MCF 10A (cell line): ENCODE measurements at regions not wholly inside any gene's neighbourhood (a gene's known extent, or its start where the extent isn't known, plus 50 kb on each side); places are given as distances from the start of the nearest gene placed in this dataset.
A peak's percentile ranks its signal among the peaks of the same experiment; 100 is the strongest.
"Not testable (repeated sequence)": the region's sequence is repeated elsewhere in the genome, so short reads cannot be mapped to it uniquely, and the experiment has no call there.

Experiments used
- BruUV-seq: library from RNA; stranded (reverse); fragments of 400-500 nt; replicated peaks from 2 replicates; lab custom pipeline; 2021; lab: Mats Ljungman, UMichigan
- CTCF ChIA-PET: fragments of 300-600 bp; sonication (Branson Sonifier 250); formaldehyde crosslinking; extraction: SDS; loops from one replicate; lab custom pipeline; 2021; ENCODE audit warnings: antibody characterized with exemption, inconsistent platforms; lab: Yijun Ruan, JAX
- POLR2A ChIA-PET: fragments of 300-600, 350-650 bp; sonication (Branson Sonifier 250); formaldehyde crosslinking; extraction: SDS; loops from one replicate; lab custom pipeline; 2020; ENCODE audit warnings: antibody characterized with exemption, inconsistent platforms; lab: Yijun Ruan, JAX
- DNase-seq: peaks from one replicate; pipeline ENCODE4 v3.0.0-alpha.2; 2018; ENCODE audit not compliant: unreplicated experiment
- H3K27ac Mint-ChIP-seq: one replicate; pipeline ENCODE4 v1.8.0; 2022; ENCODE audit warnings: mild to moderate bottlenecking, low read depth, mixed read lengths; ENCODE audit not compliant: unreplicated experiment
- H3K27me3 Mint-ChIP-seq: one replicate; pipeline ENCODE4 v1.8.0; 2022; ENCODE audit warnings: mixed read lengths; ENCODE audit not compliant: insufficient read depth, unreplicated experiment
- H3K36me3 Mint-ChIP-seq: one replicate; pipeline ENCODE4 v1.8.0; 2022; ENCODE audit warnings: mild to moderate bottlenecking, moderate library complexity, mixed read lengths; ENCODE audit not compliant: insufficient read depth, unreplicated experiment
- H3K4me1 Mint-ChIP-seq: one replicate; pipeline ENCODE4 v1.8.0; 2022; ENCODE audit warnings: mixed read lengths; ENCODE audit not compliant: insufficient read depth, unreplicated experiment
- H3K4me3 Mint-ChIP-seq: one replicate; pipeline ENCODE4 v1.8.0; 2022; ENCODE audit warnings: mild to moderate bottlenecking, moderate library complexity, mixed read lengths; ENCODE audit not compliant: unreplicated experiment
- H3K9me3 Mint-ChIP-seq: one replicate; pipeline ENCODE4 v1.8.0; 2022; ENCODE audit warnings: mixed read lengths; ENCODE audit not compliant: unreplicated experiment
- CTCF ChIP-seq: fragments of 200-600 bp; IDR thresholded peaks from one replicate; pipeline ENCODE4 v1.8.0; 2022; ENCODE audit warnings: antibody characterized with exemption, mild to moderate bottlenecking; ENCODE audit not compliant: unreplicated experiment
- intact Hi-C: fragments of 100-400 bp; cut with micrococcal nuclease; formaldehyde crosslinking; loops from 2 replicates; pipeline ENCODE4 v1.14.1; 2022

- no peaks in the 10 kb centered on the region for H3K27me3 Mint-ChIP-seq
- no peak for TF ChIP-seq CTCF
- H3K27ac Mint-ChIP-seq = no peak overlapping the region
- no peaks in the 10 kb centered on the region for H3K9me3 Mint-ChIP-seq
- peaks cover 9% of the 10 kb centered on the region for H3K4me1 Mint-ChIP-seq
- no peaks in the 10 kb centered on the region for H3K36me3 Mint-ChIP-seq
- POLR2A ChIA-PET = interaction anchor here (0.6 kb wide), 1 partner anchor 262 kb away, joined by 4 read pairs; no protein-coding TSS in a partner anchor
- no peak for DNase-seq
- BruUV-seq = no TSS peak
- CTCF ChIA-PET = interaction anchor here (1.1 kb wide), 1 partner anchor 76 kb away, joined by 4 read pairs; no protein-coding TSS in a partner anchor
- intact Hi-C loops = no loop called here
- no peak overlapping the region for H3K4me3 Mint-ChIP-seq
These were observed 123.1 kb downstream of the PLCE1 start for GRCh38 chr10:94116848-94117247.

- Mint-ChIP-seq H3K4me1 (peaks cover 11% of the 10 kb centered on the region), H3K9me3 (no peaks in the 10 kb centered on the region), H3K4me3 (no peak overlapping the region), H3K36me3 (no peaks in the 10 kb centered on the region), H3K27me3 (no peaks in the 10 kb centered on the region), H3K27ac (no peak overlapping the region)
- no TSS peak for BruUV-seq
- intact Hi-C loops = no loop called here
- ChIA-PET CTCF (no interaction called here), POLR2A (interaction anchor here (0.8 kb wide), 1 partner anchor 94 kb away, joined by 3 read pairs; no protein-coding TSS in a partner anchor)
- TF ChIP-seq CTCF = no peak
- no peak for DNase-seq
These were observed 128.5 kb downstream of the PLCE1 start for GRCh38 chr10:94122211-94122610.

GRCh38 chr10:94123258-94123995 is 129.7 kb downstream of the PLCE1 start:
- Mint-ChIP-seq H3K4me1 (peaks cover 11% of the 10 kb centered on the region), H3K27me3 (no peaks in the 10 kb centered on the region), H3K27ac (peak overlapping the region; percentile 16), H3K9me3 (no peaks in the 10 kb centered on the region), H3K36me3 (no peaks in the 10 kb centered on the region), H3K4me3 (no peak overlapping the region)
- intact Hi-C loops = no loop called here
- POLR2A ChIA-PET = interaction anchor here (0.7 kb wide), 1 partner anchor 273 kb away, joined by 4 read pairs; no protein-coding TSS in a partner anchor
- no peak for TF ChIP-seq CTCF
- DNase-seq = no peak
- CTCF ChIA-PET = interaction anchor here (0.8 to 1.1 kb wide), 2 partner anchors 17 to 202 kb away, joined by 3 read pairs; no protein-coding TSS in a partner anchor
- BruUV-seq = no TSS peak

GRCh38 chr10:94124147-94124546 is 130.4 kb downstream of the PLCE1 start:
- H3K27ac Mint-ChIP-seq, DNase-seq, intact Hi-C loops: not testable (repeated sequence)

GRCh38 chr10:94125268-94125667 is 131.5 kb downstream of the PLCE1 start:
- BruUV-seq, H3K27me3 Mint-ChIP-seq, H3K9me3 Mint-ChIP-seq, H3K27ac Mint-ChIP-seq, POLR2A ChIA-PET, DNase-seq, intact Hi-C loops, H3K36me3 Mint-ChIP-seq, H3K4me3 Mint-ChIP-seq: not testable (repeated sequence)
- H3K4me1 Mint-ChIP-seq = peaks cover 11% of the 10 kb centered on the region
- CTCF ChIA-PET = interaction anchor here (0.7 kb wide), 1 partner anchor 304 kb away, joined by 4 read pairs; no protein-coding TSS in a partner anchor

More at GRCh38 chr10:94124147-94124546, 130.4 kb downstream of the PLCE1 start:
- CTCF ChIA-PET, POLR2A ChIA-PET, H3K4me3 Mint-ChIP-seq, BruUV-seq, H3K36me3 Mint-ChIP-seq, H3K27me3 Mint-ChIP-seq, H3K9me3 Mint-ChIP-seq: not testable (repeated sequence)
- H3K4me1 Mint-ChIP-seq = peaks cover 11% of the 10 kb centered on the region
